Colonic mucosa (tissue), 4 donors: ENCODE measurements at regions not wholly inside any gene's neighbourhood (a gene's known extent, or its start where the extent isn't known, plus 50 kb on each side); places are given as distances from the start of the nearest gene placed in this dataset.

Experiments used
- DNase-seq: peaks from one replicate; pipeline ENCODE4 v3.0.0-alpha.2; 2020
- H3K27ac ChIP-seq: fragments of 200-600 bp; one replicate; pipeline ENCODE4 v1.8.0; 2021
- H3K27me3 ChIP-seq: fragments of 200-600 bp; one replicate; pipeline ENCODE4 v1.8.0; 2021
- H3K36me3 ChIP-seq: fragments of 200-600 bp; one replicate; pipeline ENCODE4 v1.8.0; 2021
- H3K4me1 ChIP-seq: fragments of 200-600 bp; one replicate; pipeline ENCODE4 v1.8.0; 2021; ENCODE audit warnings: mild to moderate bottlenecking
- H3K4me3 ChIP-seq: fragments of 200-600 bp; one replicate; pipeline ENCODE4 v1.8.0; 2021
- H3K9ac ChIP-seq, 2 donors: one replicate each; pipeline ENCODE4 v1.7.0; 2013; ENCODE audit warnings: control low read depth in 2 of 2, low read depth in 2 of 2, low read length in 2 of 2
- H3K9me3 ChIP-seq: fragments of 200-600 bp; one replicate; pipeline ENCODE4 v1.8.0; 2021
- CTCF ChIP-seq: fragments of 200-600 bp; IDR thresholded peaks from one replicate; pipeline ENCODE4 v1.8.0; 2022; ENCODE audit warnings: antibody characterized with exemption, mild to moderate bottlenecking
- intact Hi-C: fragments of 100-400 bp; cut with DNase I; formaldehyde crosslinking; loops from one replicate; pipeline ENCODE4 v1.14.1; 2022
- donor health status: healthy.
- donor health status: DM: no; HTN: no; CAD: no.
- donor health status: DM: no; HTN: no; CAD: no.

- no peak for DNase-seq
- Histone ChIP-seq H3K9me3 (no peaks in the 10 kb centered on the region), H3K4me3 (no peak overlapping the region), H3K36me3 (no peaks in the 10 kb centered on the region), H3K27ac (no peak overlapping the region), H3K9ac (no peak overlapping the region), H3K4me1 (no peaks in the 10 kb centered on the region), H3K27me3 (no peaks in the 10 kb centered on the region)
- no peak for TF ChIP-seq CTCF
- intact Hi-C loops = no loop called here
Measured at GRCh38 chr3:26825454-26825853, 202.9 kb downstream of the LRRC3B start.

GRCh38 chr3:26827169-26827568 lies 204.6 kb downstream of the LRRC3B start:
- no peaks in the 10 kb centered on the region for H3K9me3 ChIP-seq
- no peak overlapping the region for H3K4me3 ChIP-seq
- H3K27ac ChIP-seq = no peak overlapping the region
- intact Hi-C loops = no loop called here
- no peaks in the 10 kb centered on the region for H3K4me1 ChIP-seq
- no peaks in the 10 kb centered on the region for H3K36me3 ChIP-seq
- H3K27me3 ChIP-seq = no peaks in the 10 kb centered on the region
- no peak for DNase-seq
- no peak for TF ChIP-seq CTCF
- no peak overlapping the region for H3K9ac ChIP-seq

GRCh38 chr3:26838026-26838425 lies 215.5 kb downstream of the LRRC3B start:
- H3K4me3 ChIP-seq = no peak overlapping the region
- H3K9ac ChIP-seq = no peak overlapping the region
- no peak for TF ChIP-seq CTCF
- H3K27ac ChIP-seq = no peak overlapping the region
- H3K36me3 ChIP-seq = no peaks in the 10 kb centered on the region
- no peaks in the 10 kb centered on the region for H3K4me1 ChIP-seq
- H3K27me3 ChIP-seq = no peaks in the 10 kb centered on the region
- no peak for DNase-seq
- H3K9me3 ChIP-seq = no peaks in the 10 kb centered on the region
- intact Hi-C loops = no loop called here

GRCh38 chr3:26839001-26839400 lies 216.4 kb downstream of the LRRC3B start:
- Histone ChIP-seq H3K36me3 (no peaks in the 10 kb centered on the region), H3K9me3 (no peaks in the 10 kb centered on the region), H3K27ac (no peak overlapping the region), H3K27me3 (no peaks in the 10 kb centered on the region), H3K9ac (no peak overlapping the region), H3K4me3 (no peak overlapping the region), H3K4me1 (no peaks in the 10 kb centered on the region)
- no peak for TF ChIP-seq CTCF
- intact Hi-C loops = no loop called here
- DNase-seq = no peak

GRCh38 chr3:26840272-26840870 lies 217.8 kb downstream of the LRRC3B start:
- intact Hi-C loops = no loop called here
- Histone ChIP-seq H3K27ac (no peak overlapping the region), H3K4me3 (no peak overlapping the region), H3K4me1 (no peaks in the 10 kb centered on the region), H3K9me3 (no peaks in the 10 kb centered on the region), H3K27me3 (no peaks in the 10 kb centered on the region), H3K9ac (no peak overlapping the region), H3K36me3 (no peaks in the 10 kb centered on the region)
- TF ChIP-seq CTCF = no peak
- no peak for DNase-seq
